ENCODE measurements at regions not wholly inside any gene's neighbourhood (a gene's known extent, or its start where the extent isn't known, plus 50 kb on each side); places are given as distances from the start of the nearest gene placed in this dataset.

DNA sequence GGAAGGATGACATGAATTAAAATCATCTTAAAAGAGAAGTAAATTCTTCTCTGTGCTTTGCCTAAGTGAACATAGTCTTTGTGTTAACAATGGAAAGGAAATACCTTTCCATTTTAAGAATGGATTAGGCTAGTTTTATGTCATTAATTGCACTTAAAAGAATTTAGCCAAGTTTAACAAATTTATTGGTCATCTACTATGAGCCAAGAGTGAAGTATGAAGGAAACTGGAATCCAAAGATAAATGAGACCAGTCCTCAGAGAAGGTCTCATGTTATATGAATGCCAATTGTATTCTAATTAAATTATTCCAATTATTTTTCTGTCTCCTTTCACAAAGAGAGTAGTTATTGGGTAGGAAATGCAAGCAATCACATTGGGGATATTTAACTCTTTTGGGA is 741.3 kb upstream of the SOX9 start:
- CTCF ChIA-PET = no interaction called here
- POLR2A ChIA-PET = no interaction called here

GRCh38 chr17:71380535-71380934 is 740.3 kb upstream of the SOX9 start:
- ChIA-PET POLR2A (no interaction called here), CTCF (no interaction called here)

DNA sequence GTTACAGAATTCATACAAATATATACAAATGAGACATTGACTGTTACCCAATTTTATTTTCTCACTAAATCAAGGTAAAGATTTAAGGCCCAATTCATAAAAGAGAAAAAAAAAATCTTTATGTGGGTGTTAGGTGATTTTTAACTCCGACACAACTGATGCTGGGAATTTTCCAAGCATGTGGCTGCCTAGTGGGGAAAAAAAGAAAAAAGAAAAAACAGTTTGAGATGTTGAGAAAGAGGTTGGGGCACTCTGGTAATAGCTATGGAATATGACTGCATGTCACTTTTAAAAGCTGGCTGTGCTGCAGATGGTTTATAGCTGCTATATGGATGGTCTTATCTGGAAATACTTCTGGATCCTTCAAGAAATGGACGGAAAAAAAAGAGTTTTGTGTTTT is 739.9 kb upstream of the SOX9 start:
- POLR2A ChIA-PET = no interaction called here
- CTCF ChIA-PET = no interaction called here

- CTCF ChIA-PET = no interaction called here
- POLR2A ChIA-PET = no interaction called here
Observed at GRCh38 chr17:71383091-71383490, 737.7 kb upstream of the SOX9 start.

GRCh38 chr17:71387456-71387855 is 733.4 kb upstream of the SOX9 start:
- ChIA-PET POLR2A (no interaction called here), CTCF (no interaction called here)

GRCh38 chr17:71392715-71393567 is 727.9 kb upstream of the SOX9 start:
- CTCF ChIA-PET = no interaction called here
- POLR2A ChIA-PET = no interaction called here

DNA sequence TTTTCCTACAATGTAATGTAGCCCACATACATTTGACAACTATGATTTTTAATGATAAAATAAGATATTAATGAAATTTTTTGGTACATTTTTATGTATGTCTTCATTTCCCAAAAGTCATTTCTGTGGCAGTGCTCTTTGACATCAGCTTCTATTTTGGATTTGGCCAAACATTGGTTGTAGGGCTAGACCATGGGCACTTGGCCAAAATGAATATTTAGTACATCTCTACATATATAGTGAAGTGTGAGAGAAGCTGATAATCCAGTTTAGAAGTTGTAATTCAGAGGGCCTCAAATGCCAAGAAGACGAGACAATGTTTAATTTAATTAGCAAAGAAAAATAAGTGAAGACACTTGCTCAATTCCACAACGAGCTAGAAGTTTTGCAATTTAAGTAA is 724.9 kb upstream of the SOX9 start:
- ChIA-PET CTCF (no interaction called here), POLR2A (no interaction called here)

DNA sequence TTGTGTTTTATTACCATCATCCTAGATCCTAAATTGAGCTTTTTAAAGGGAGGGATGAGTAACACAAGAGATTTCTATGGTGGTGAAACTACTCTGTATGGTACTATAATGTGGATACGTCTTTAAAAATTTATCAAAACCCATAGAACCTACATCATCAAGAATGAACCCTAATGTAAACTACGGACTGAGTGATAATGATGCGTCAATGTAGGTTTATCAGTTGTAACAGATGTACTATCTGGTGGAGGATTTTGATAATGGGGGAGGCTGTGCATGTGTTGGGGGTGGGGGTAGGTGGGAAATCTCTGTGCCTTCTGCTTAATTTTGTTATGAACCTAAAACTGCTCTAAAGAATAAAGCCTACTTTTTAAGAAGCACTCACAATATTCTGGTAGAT is 724.1 kb upstream of the SOX9 start:
- ChIA-PET POLR2A (no interaction called here), CTCF (no interaction called here)

DNA sequence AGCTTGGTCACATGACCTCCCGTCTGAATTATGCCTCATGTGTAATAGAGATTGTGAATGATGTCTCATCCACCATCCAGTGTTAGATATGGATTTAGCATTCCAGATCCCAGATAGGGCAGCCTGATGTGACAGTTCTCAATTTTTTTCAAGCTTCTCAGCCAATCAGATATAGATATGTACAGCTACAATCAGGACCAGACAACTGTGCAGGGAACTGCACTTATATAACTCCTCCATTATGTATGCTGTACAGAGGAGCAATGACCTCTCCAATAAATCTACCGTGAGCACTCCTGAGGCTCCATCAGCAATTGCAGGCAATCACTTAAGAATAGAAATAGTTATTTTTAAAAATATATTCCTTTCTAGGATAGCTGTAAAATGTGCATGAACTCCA is 722.8 kb upstream of the SOX9 start:
- POLR2A ChIA-PET = no interaction called here
- CTCF ChIA-PET = no interaction called here

DNA sequence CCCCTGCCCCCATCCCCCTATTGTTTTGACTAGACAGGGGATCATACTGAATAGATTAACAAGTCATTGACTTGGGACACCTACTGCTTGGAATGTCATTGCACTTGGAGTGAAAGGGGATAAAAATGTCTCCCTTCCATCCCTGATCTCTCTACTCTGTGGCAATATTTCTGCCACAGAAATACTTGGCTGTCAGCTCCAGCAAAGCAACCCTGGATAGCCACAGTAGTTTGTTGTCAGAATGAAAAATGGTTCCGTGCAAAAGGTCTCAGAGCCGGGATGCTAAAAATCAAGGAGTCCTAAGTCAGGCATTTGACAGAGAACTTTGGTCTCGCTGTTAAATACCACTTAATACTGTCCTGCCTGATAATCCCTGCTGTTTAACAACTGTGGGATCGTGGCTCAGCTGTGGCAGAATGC is 722.0 kb upstream of the SOX9 start:
- CTCF ChIA-PET = no interaction called here
- POLR2A ChIA-PET = no interaction called here

DNA sequence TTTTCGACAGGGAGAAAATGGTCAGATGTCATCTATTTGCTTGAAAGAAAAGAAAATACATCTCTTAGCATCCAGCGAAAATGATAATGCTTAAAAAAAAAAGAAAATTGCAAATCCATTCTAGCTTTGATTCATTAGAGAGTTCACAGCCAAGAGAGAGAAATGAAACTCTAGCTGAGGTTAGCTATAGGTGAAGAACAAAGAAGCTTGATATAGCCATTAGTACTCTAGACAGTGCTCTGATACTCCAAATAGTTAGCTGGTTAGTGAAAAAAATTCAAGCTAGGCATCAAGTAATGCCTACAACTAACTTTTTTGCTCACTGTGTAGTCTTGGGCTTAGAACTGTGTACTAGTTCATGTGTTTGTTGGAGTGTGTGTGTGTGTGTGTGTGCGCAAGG is 721.6 kb upstream of the SOX9 start:
- ChIA-PET CTCF (no interaction called here), POLR2A (no interaction called here)

GRCh38 chr17:71399649-71400048 is 721.2 kb upstream of the SOX9 start:
- ChIA-PET POLR2A (no interaction called here), CTCF (no interaction called here)

DNA sequence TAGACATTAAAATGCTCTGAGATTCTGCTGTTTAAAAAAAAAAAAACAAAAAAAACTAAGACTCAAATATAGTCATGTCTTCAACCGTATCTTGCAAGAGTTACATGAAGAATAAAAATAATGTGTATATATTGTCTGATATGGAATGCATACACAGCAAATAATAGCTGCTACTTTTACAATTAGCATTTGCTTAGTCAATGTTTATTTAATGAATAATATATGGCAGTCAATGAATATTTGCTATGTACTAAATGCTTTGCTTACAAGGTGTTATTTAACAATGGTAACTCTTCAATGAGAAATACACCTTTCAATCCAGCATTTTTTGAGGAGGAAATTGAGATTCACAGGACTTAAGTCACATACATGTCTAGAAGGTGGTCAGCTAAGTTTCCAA is 718.8 kb upstream of the SOX9 start:
- CTCF ChIA-PET = no interaction called here
- POLR2A ChIA-PET = no interaction called here

- POLR2A ChIA-PET = no interaction called here
- CTCF ChIA-PET = no interaction called here
Observed at GRCh38 chr17:71402661-71403141, 718.1 kb upstream of the SOX9 start.

- ChIA-PET CTCF (no interaction called here), POLR2A (no interaction called here)
Observed at GRCh38 chr17:71405101-71405500, 715.7 kb upstream of the SOX9 start.

GRCh38 chr17:71407981-71408380 is 712.8 kb upstream of the SOX9 start:
- ChIA-PET CTCF (no interaction called here), POLR2A (no interaction called here)

- CTCF ChIA-PET = interaction anchor here (0.7 kb wide), 1 partner anchor 376 kb away, joined by 3 read pairs; no protein-coding TSS in a partner anchor
- POLR2A ChIA-PET = no interaction called here
Observed at GRCh38 chr17:71409137-71409536, 711.7 kb upstream of the SOX9 start.

GRCh38 chr17:71409712-71410111 is 711.1 kb upstream of the SOX9 start:
- POLR2A ChIA-PET = no interaction called here
- CTCF ChIA-PET = interaction anchor here (0.7 kb wide), 1 partner anchor 376 kb away, joined by 3 read pairs; no protein-coding TSS in a partner anchor

- ChIA-PET CTCF (no interaction called here), POLR2A (no interaction called here)
Observed at GRCh38 chr17:71412803-71413202, 708.0 kb upstream of the SOX9 start.

DNA sequence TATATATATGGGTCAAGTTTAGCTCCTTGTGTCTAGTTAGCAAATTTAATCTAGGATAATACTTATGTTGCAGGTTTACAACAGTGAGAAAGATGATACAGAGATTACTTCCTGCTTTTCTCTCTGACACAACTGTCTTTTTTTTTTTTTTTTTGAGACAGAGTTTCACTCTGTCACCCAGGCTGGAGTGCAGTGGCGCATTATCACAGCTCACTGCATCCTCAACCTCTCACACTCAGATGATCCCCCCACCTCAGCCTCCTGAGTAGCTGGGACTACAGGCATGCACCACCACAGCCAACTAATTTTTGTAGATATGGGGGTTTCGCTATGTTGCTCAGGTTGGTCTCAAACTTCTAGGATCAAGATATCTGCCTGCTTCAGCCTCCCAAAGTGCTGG is 706.9 kb upstream of the SOX9 start:
- POLR2A ChIA-PET = no interaction called here
- CTCF ChIA-PET = interaction anchor here (0.7 kb wide), 1 partner anchor 1017 kb away, joined by 3 read pairs; no protein-coding TSS in a partner anchor

DNA sequence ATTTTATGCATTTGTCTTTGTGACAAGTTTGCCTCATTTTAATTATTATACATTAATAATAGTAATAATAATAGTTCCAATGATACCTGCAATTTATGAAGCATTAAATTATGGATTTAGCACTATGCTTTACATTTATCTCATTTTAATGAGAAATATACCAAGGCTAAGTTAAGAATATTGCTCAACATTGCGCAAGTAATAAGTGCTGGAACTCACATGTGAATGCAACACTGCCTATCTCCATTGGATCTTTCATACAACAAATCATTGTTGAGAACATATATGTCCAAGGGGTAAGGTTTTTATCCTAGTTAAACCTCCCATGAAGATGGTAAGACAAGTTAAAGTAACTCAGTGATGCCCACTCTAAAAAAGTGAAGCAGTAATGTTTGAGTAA is 703.7 kb upstream of the SOX9 start:
- CTCF ChIA-PET = no interaction called here
- POLR2A ChIA-PET = no interaction called here

DNA sequence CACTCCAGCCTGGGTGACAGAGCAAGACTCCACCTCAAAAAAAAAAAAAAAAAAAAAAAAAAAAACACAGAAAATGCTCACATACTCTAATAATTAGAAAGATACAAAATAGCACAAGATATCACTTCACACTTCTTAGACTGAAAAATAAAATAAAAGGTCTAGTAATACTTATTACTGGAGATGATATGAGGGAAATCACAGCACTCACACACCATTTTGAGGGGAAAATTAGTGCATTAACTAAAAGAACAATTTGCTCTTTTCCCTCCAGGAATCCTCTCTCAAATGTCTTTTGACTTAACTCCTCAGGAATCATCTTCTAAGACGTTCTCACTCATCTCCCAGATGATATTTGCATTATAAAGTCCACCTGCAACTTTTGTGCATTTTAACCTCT is 697.9 kb upstream of the SOX9 start:
- POLR2A ChIA-PET = no interaction called here
- CTCF ChIA-PET = no interaction called here

All from activated CD8-positive, alpha-beta memory T cell treated with anti-CD3 and anti-CD28 coated beads for 36 hours (primary cell).